HepG2 (cell line): ENCODE measurements at regions not wholly inside any gene's neighbourhood (a gene's known extent, or its start where the extent isn't known, plus 50 kb on each side); places are given as distances from the start of the nearest gene placed in this dataset.

Experiments
- ATAC-seq: fragments of 200-7000 bp; cut with Tn5 transposase; 3 replicates; pipeline ENCODE4 v1.9.1; 2020; ENCODE audit warnings: mild to moderate bottlenecking, moderate library complexity
- BruUV-seq: library from RNA; stranded (reverse); fragments of 400-500 nt; replicated peaks from 2 replicates; lab custom pipeline; 2021; lab: Mats Ljungman, UMichigan
- CTCF ChIA-PET: fragments of 300-600 bp; formaldehyde crosslinking; extraction: SDS; loops from one replicate; lab custom pipeline; 2021; ENCODE audit warnings: low total read pairs, inconsistent platforms, low intra/inter-chr PET ratio; lab: Yijun Ruan, JAX
- POLR2A ChIA-PET: fragments of 350-600 bp; sonication (Branson Sonifier 250); formaldehyde crosslinking; loops from one replicate; lab custom pipeline; 2020; ENCODE audit warnings: antibody characterized with exemption, inconsistent platforms; lab: Yijun Ruan, JAX
- DNase-seq: peaks from one replicate; pipeline ENCODE4 v3.0.0-alpha.2; 2015; ENCODE audit warnings: low spot score
- FAIRE-seq: peaks from 3 replicates; lab custom pipeline; 2011; peaks lifted over from hg19 to GRCh38; lab: Jason Lieb, UNC
- H2AFZ ChIP-seq: one replicate; pipeline ENCODE4 v1.6.1; 2011; ENCODE audit warnings: low read length, inconsistent platforms
- H3K27ac ChIP-seq: fragments of 300-600 bp; 3 replicates; pipeline ENCODE4 v1.8.0; 2011; ENCODE audit warnings: mixed run types, mild to moderate bottlenecking, mixed read lengths, low read length, inconsistent platforms; ENCODE audit not compliant: insufficient read depth; ENCODE audit errors: extremely low read length
- H3K27me3 ChIP-seq, 2 experiments: fragments of 200-600 bp in 1 of 2; 2 replicates in 1 of 2; 3 replicates in 1 of 2; pipeline versions ENCODE4 v1.6.0 to v1.8.0; 2011; ENCODE audit warnings: low read length in 2 of 2, mild to moderate bottlenecking in 2 of 2, moderate library complexity in 2 of 2, inconsistent platforms in 1 of 2; ENCODE audit not compliant: insufficient read depth in 2 of 2, control insufficient read depth in 1 of 2
- H3K36me3 ChIP-seq, 2 experiments: fragments of 200-600 bp in 1 of 2; replicated peaks in 1 of 2; 2 replicates in 1 of 2; 3 replicates in 1 of 2; pipeline versions ENCODE4 v1.5.1 to v1.8.0; 2011; ENCODE audit warnings: low read length in 2 of 2, inconsistent platforms in 1 of 2; ENCODE audit not compliant: insufficient read depth in 2 of 2, control insufficient read depth in 1 of 2
- H3K4me1 ChIP-seq: 2 replicates; pipeline ENCODE4 v1.5.1; 2012; ENCODE audit warnings: low read length, inconsistent platforms; ENCODE audit not compliant: insufficient read depth
- H3K4me2 ChIP-seq: 2 replicates; pipeline ENCODE4 v1.6.0; 2011; ENCODE audit warnings: low read depth, low read length, inconsistent platforms
- H3K4me3 ChIP-seq, 3 experiments: fragments of 200-600 bp in 1 of 3; sonication (generic), shearing (Covaris generic) in 1 of 3; replicated peaks in 1 of 3; 2 replicates each; pipeline ENCODE4 v1.5.1; 2011 to 2016; ENCODE audit warnings: low read length in 3 of 3, inconsistent platforms in 2 of 3, low read depth in 2 of 3, mild to moderate bottlenecking in 2 of 3, control low read depth in 1 of 3, mixed read lengths in 1 of 3; ENCODE audit not compliant: insufficient read depth in 1 of 3
- H3K79me2 ChIP-seq: one replicate; pipeline ENCODE4 v1.6.1; 2011; ENCODE audit warnings: low read length, inconsistent platforms; ENCODE audit not compliant: insufficient read depth
- H3K9ac ChIP-seq: 2 replicates; pipeline ENCODE4 v1.6.0; 2011; ENCODE audit warnings: mild to moderate bottlenecking, low read depth, low read length, inconsistent platforms; ENCODE audit not compliant: insufficient read depth
- H3K9me3 ChIP-seq: 2 replicates; pipeline ENCODE4 v1.5.1; 2012; ENCODE audit warnings: mild to moderate bottlenecking, low read length
- H4K20me1 ChIP-seq: 2 replicates; pipeline ENCODE4 v1.6.0; 2011; ENCODE audit warnings: inconsistent platforms, mild to moderate bottlenecking, low read length, moderate library complexity; ENCODE audit not compliant: insufficient read depth
- ATM ChIP-seq: fragments of 450-650 bp; IDR thresholded peaks from 2 replicates; pipeline ENCODE4 v1.7.1; 2017; ENCODE audit warnings: mild to moderate bottlenecking, borderline replicate concordance
- KLF16 ChIP-seq, 2 experiments: sonication (generic) in 1 of 2; formaldehyde crosslinking in 1 of 2; IDR thresholded peaks; 2 replicates each; pipeline versions ENCODE4 v1.6.1 to v1.8.0; 2016 to 2023; ENCODE audit warnings: missing genetic modification reagents in 2 of 2, missing compliant biosample characterization in 1 of 2
- MATR3 ChIP-seq: sonication (generic); formaldehyde crosslinking; IDR thresholded peaks from 2 replicates; pipeline ENCODE4 v1.4.0; 2020; ENCODE audit warnings: missing genetic modification reagents
- NR2F6 ChIP-seq, 2 experiments: IDR thresholded peaks; 2 replicates each; pipeline ENCODE4 v1.6.1; 2016; ENCODE audit warnings: antibody characterized with exemption in 1 of 2, mild to moderate bottlenecking in 1 of 2
- PAX8 ChIP-seq: sonication (generic); formaldehyde crosslinking; IDR thresholded peaks from 2 replicates; pipeline ENCODE4 v1.8.0; 2022; ENCODE audit warnings: mild to moderate bottlenecking, missing genetic modification reagents, borderline replicate concordance
- RCOR2 ChIP-seq: IDR thresholded peaks from 2 replicates; pipeline ENCODE4 v1.6.1; 2016; ENCODE audit warnings: missing biosample characterization, missing genetic modification reagents
- ZNF264 ChIP-seq: sonication (generic); formaldehyde crosslinking; IDR thresholded peaks from 2 replicates; pipeline ENCODE4 v1.4.0; 2020; ENCODE audit warnings: missing genetic modification reagents
- ZNF292 ChIP-seq: sonication (generic); formaldehyde crosslinking; IDR thresholded peaks from 2 replicates; pipeline ENCODE4 v1.8.1; 2022; ENCODE audit warnings: mild to moderate bottlenecking, low read depth, missing genetic modification reagents, borderline replicate concordance
- ZNF468 ChIP-seq: sonication (generic); formaldehyde crosslinking; IDR thresholded peaks from 2 replicates; pipeline ENCODE4 v1.8.0; 2022; ENCODE audit warnings: mild to moderate bottlenecking, moderate library complexity, missing genetic modification reagents
- WGBS: methylation state at CpG from one replicate; pipeline ENCODE4 v1.1.6; 2017; ENCODE audit warnings: low lambda C conversion rate; 5-methylcytosine and 5-hydroxymethylcytosine counted together
- in situ Hi-C: cut with HindIII; loops from 2 replicates; pipeline ENCODE4 v1.10.0; 2017; ENCODE audit warnings: low pct_unique_long_range_greater_than_20kb; ENCODE audit not compliant: extremely low pct_ligation_motif_present
- intact Hi-C: fragments of 100-400 bp; cut with micrococcal nuclease; formaldehyde crosslinking; loops from one replicate; pipeline ENCODE4 v1.10.0; 2022; ENCODE audit not compliant: unreplicated experiment
- TF ChIP-seq, protein P1 (sequence below): sonication (generic); formaldehyde crosslinking; IDR thresholded peaks from 2 replicates; pipeline ENCODE4 v1.5.1; 2020; ENCODE audit warnings: missing genetic modification reagents, mild to moderate bottlenecking, borderline replicate concordance
- TF ChIP-seq, protein P2 (sequence below): sonication (generic); formaldehyde crosslinking; IDR thresholded peaks from 2 replicates; pipeline ENCODE4 v1.8.0; 2022; ENCODE audit warnings: mild to moderate bottlenecking, missing genetic modification reagents
- TF ChIP-seq, protein P3 (sequence below): sonication (generic); formaldehyde crosslinking; IDR thresholded peaks from 2 replicates; pipeline ENCODE4 v1.5.1; 2020; ENCODE audit warnings: mild to moderate bottlenecking, missing genetic modification reagents, moderate library complexity

DNA sequence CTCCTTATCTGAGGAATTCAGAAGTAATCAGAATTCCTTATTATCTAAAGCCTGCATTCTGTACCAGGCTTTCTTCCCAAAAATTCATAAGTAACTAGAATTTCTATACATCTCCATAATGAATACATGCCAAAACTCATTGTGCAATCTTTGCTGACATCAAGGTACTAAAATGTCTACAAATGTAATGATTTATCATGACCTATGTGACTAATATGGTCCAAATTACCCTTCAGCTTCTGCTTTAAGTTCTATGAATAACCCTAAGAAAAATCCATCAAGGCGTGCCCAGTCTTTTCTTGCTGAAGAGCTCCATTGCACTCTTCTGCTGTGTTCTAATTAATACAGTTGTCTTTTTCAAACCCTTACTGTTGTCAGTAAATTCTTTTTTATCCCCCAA lies 58.5 kb upstream of the SLITRK1 start:
- Histone ChIP-seq H3K27me3 (no peaks in the 10 kb centered on the region), H3K4me3 (no peak overlapping the region), H3K36me3 (no peaks in the 10 kb centered on the region), H3K4me1 (no peaks in the 10 kb centered on the region), H3K9ac (no peak overlapping the region), H2AFZ (no peak overlapping the region), H4K20me1 (no peaks in the 10 kb centered on the region), H3K9me3 (peaks cover 10% of the 10 kb centered on the region)
- DNase-seq: no peak
- no peak for FAIRE-seq
- BruUV-seq: no TSS peak
- WGBS: 86% methylated on average over 1 of the region's 1 CpG
- in situ Hi-C loops: no loop called here
- no peak for ATAC-seq
- TF ChIP-seq ZNF264 (CRISPR knock-in tag) (no peak), MATR3 (no peak), KLF16 (CRISPR knock-in tag; IDR thresholded peaks at IDR 0.05) (no peak), ZNF468 (CRISPR knock-in tag) (no peak), RCOR2 (CRISPR knock-in tag) (no peak), ATM (no peak), ZNF292 (CRISPR knock-in tag) (no peak), NR2F6 (IDR thresholded peaks at IDR 0.05) (no peak), NR2F6 (CRISPR knock-in tag; IDR thresholded peaks at IDR 0.05) (no peak), PAX8 (CRISPR knock-in tag) (no peak)
- TF ChIP-seq, protein P1, sequence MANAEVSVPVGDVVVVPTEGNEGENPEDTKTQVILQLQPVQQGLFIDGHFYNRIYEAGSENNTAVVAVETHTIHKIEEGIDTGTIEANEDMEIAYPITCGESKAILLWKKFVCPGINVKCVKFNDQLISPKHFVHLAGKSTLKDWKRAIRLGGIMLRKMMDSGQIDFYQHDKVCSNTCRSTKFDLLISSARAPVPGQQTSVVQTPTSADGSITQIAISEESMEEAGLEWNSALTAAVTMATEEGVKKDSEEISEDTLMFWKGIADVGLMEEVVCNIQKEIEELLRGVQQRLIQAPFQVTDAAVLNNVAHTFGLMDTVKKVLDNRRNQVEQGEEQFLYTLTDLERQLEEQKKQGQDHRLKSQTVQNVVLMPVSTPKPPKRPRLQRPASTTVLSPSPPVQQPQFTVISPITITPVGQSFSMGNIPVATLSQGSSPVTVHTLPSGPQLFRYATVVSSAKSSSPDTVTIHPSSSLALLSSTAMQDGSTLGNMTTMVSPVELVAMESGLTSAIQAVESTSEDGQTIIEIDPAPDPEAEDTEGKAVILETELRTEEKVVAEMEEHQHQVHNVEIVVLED (CRISPR knock-in tag): no peak
- TF ChIP-seq, protein P2, sequence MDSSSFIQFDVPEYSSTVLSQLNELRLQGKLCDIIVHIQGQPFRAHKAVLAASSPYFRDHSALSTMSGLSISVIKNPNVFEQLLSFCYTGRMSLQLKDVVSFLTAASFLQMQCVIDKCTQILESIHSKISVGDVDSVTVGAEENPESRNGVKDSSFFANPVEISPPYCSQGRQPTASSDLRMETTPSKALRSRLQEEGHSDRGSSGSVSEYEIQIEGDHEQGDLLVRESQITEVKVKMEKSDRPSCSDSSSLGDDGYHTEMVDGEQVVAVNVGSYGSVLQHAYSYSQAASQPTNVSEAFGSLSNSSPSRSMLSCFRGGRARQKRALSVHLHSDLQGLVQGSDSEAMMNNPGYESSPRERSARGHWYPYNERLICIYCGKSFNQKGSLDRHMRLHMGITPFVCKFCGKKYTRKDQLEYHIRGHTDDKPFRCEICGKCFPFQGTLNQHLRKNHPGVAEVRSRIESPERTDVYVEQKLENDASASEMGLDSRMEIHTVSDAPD (CRISPR knock-in tag): no peak
- TF ChIP-seq, protein P3, sequence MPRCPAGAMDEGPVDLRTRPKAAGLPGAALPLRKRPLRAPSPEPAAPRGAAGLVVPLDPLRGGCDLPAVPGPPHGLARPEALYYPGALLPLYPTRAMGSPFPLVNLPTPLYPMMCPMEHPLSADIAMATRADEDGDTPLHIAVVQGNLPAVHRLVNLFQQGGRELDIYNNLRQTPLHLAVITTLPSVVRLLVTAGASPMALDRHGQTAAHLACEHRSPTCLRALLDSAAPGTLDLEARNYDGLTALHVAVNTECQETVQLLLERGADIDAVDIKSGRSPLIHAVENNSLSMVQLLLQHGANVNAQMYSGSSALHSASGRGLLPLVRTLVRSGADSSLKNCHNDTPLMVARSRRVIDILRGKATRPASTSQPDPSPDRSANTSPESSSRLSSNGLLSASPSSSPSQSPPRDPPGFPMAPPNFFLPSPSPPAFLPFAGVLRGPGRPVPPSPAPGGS (CRISPR knock-in tag): no peak
- TF ChIP-seq, all 625 proteins: peak for 0
- CTCF ChIA-PET: no interaction called here
- POLR2A ChIA-PET: no interaction called here
- Histone ChIP-seq H3K27ac (no peak overlapping the region), H3K79me2 (no peaks in the 10 kb centered on the region), H3K4me2 (no peak overlapping the region)
- intact Hi-C loops: no loop called here
